Adrenal gland (tissue), 5 donors: ENCODE measurements at regions not wholly inside any gene's neighbourhood (a gene's known extent, or its start where the extent isn't known, plus 50 kb on each side); places are given as distances from the start of the nearest gene placed in this dataset.

ENCODE experiments used
- POLR2A ChIP-seq, 2 donors: fragments of 450-650 bp; IDR thresholded peaks; one replicate each; pipeline ENCODE4 v1.6.1; 2017; ENCODE audit warnings: antibody characterized with exemption in 2 of 2, mild to moderate bottlenecking in 2 of 2, moderate library complexity in 1 of 2
- TF ChIP-seq, protein P1 (sequence below), 6 experiments: fragments of 450-650 bp in 4 of 6; fragments of 200-600 bp in 2 of 6; sonication (generic) in 1 of 6; IDR thresholded peaks; 1 replicate in 5 of 6; 2 replicates in 1 of 6; pipeline versions ENCODE4 v1.5.1 to v1.8.0; 2016 to 2021; ENCODE audit warnings: antibody characterized with exemption in 6 of 6, mild to moderate bottlenecking in 2 of 6, moderate library complexity in 1 of 6
- donor health status: DM: no; HTN: no; CAD: no.

DNA sequence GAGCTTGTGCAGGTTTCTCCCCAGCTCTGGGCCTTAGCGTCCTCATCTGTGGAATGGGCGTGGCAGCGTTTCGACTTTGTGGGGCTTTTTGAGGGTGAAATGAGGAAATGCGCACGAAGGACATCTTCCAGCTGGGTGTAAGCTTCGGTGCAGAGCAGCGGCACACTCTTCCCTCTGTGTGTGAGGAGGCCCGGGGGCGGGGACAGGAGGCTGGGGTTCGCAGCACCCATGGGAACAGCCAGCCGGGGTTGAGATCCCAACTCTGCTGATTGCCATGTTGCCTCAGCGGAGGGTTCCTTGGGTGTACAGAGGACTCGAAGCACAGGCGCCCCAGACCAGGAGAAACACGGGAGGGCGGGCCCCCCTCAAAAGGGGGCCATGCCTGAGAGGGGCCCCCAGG lies 265.6 kb downstream of the NSG2 start:
- TF ChIP-seq, protein P1, sequence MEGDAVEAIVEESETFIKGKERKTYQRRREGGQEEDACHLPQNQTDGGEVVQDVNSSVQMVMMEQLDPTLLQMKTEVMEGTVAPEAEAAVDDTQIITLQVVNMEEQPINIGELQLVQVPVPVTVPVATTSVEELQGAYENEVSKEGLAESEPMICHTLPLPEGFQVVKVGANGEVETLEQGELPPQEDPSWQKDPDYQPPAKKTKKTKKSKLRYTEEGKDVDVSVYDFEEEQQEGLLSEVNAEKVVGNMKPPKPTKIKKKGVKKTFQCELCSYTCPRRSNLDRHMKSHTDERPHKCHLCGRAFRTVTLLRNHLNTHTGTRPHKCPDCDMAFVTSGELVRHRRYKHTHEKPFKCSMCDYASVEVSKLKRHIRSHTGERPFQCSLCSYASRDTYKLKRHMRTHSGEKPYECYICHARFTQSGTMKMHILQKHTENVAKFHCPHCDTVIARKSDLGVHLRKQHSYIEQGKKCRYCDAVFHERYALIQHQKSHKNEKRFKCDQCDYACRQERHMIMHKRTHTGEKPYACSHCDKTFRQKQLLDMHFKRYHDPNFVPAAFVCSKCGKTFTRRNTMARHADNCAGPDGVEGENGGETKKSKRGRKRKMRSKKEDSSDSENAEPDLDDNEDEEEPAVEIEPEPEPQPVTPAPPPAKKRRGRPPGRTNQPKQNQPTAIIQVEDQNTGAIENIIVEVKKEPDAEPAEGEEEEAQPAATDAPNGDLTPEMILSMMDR (IDR thresholded peaks at IDR 0.05) = no peak
- no peak for TF ChIP-seq POLR2A (IDR thresholded peaks at IDR 0.05)
